Suprapubic skin (tissue), 4 donors: ENCODE measurements at regions not wholly inside any gene's neighbourhood (a gene's known extent, or its start where the extent isn't known, plus 50 kb on each side); places are given as distances from the start of the nearest gene placed in this dataset.

Experiments used
- EP300 ChIP-seq: sonication (generic); formaldehyde crosslinking; IDR thresholded peaks from one replicate; pipeline ENCODE4 v1.6.1; 2017; ENCODE audit warnings: antibody characterized with exemption
- POLR2A ChIP-seq, 2 donors: fragments of 450-650 bp; IDR thresholded peaks; one replicate each; pipeline ENCODE4 v1.6.1; 2017; ENCODE audit warnings: antibody characterized with exemption in 2 of 2, mild to moderate bottlenecking in 2 of 2, moderate library complexity in 2 of 2
- POLR2AphosphoS5 ChIP-seq, 3 donors: sonication (generic); formaldehyde crosslinking; IDR thresholded peaks; one replicate each; pipeline ENCODE4 v1.6.1; 2017; ENCODE audit warnings: antibody characterized with exemption in 3 of 3
- TF ChIP-seq, protein P1 (sequence below), 2 donors: fragments of 200-600 bp in 1 of 2; fragments of 450-650 bp in 1 of 2; sonication (generic) in 1 of 2; IDR thresholded peaks; one replicate each; pipeline ENCODE4 v1.5.1; 2016 to 2019; ENCODE audit warnings: antibody characterized with exemption in 2 of 2, mild to moderate bottlenecking in 1 of 2, moderate library complexity in 1 of 2

DNA sequence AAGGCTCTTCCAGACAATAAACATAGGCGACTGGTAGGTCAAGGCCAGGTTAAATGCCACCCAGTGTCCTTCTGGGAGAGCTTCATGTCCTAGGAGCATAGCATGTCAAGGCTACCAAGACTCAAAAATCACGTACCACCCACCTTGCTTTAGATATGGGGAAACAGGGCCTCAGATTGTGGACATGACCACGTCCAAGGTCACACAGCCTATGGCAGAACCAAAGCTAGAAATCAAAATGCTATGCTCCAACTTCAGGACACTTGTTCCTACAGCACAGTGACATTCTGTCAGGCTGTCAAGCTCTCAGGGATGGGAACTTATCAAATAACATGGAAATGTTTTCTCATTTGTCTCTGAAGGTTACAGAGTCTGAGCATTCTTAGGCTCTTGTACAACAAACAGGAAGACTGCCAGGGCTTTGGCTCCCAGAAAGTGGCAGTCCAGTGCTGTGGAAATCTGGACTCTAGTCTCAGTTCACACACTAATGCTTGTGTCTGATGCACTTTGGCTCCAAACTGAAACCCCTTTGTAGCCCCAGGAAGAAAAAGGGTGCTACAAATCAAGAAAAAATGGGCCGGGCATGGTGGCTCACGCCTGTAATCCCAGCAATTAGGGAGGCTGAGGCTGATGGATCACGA is 170.4 kb upstream of the LPP start:
- no peak for TF ChIP-seq POLR2AphosphoS5 (IDR thresholded peaks at IDR 0.05)
- no peak for TF ChIP-seq POLR2A (IDR thresholded peaks at IDR 0.05)
- TF ChIP-seq, protein P1, sequence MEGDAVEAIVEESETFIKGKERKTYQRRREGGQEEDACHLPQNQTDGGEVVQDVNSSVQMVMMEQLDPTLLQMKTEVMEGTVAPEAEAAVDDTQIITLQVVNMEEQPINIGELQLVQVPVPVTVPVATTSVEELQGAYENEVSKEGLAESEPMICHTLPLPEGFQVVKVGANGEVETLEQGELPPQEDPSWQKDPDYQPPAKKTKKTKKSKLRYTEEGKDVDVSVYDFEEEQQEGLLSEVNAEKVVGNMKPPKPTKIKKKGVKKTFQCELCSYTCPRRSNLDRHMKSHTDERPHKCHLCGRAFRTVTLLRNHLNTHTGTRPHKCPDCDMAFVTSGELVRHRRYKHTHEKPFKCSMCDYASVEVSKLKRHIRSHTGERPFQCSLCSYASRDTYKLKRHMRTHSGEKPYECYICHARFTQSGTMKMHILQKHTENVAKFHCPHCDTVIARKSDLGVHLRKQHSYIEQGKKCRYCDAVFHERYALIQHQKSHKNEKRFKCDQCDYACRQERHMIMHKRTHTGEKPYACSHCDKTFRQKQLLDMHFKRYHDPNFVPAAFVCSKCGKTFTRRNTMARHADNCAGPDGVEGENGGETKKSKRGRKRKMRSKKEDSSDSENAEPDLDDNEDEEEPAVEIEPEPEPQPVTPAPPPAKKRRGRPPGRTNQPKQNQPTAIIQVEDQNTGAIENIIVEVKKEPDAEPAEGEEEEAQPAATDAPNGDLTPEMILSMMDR (IDR thresholded peaks at IDR 0.05), result no peak
- no peak for TF ChIP-seq EP300
